Activated gamma-delta T cell treated with anti-CD3 and anti-CD28 coated beads, Interleukin-2, amount 50 U/mL, for 16 hours (primary cell): ENCODE measurements at regions not wholly inside any gene's neighbourhood (a gene's known extent, or its start where the extent isn't known, plus 50 kb on each side); places are given as distances from the start of the nearest gene placed in this dataset.
"Not testable (repeated sequence)": the region's sequence is repeated elsewhere in the genome, so short reads cannot be mapped to it uniquely, and the experiment has no call there.

Experiments
- DNase-seq: peaks from one replicate; pipeline ENCODE4 v3.0.0-alpha.2; 2020; ENCODE audit warnings: low read depth

DNA sequence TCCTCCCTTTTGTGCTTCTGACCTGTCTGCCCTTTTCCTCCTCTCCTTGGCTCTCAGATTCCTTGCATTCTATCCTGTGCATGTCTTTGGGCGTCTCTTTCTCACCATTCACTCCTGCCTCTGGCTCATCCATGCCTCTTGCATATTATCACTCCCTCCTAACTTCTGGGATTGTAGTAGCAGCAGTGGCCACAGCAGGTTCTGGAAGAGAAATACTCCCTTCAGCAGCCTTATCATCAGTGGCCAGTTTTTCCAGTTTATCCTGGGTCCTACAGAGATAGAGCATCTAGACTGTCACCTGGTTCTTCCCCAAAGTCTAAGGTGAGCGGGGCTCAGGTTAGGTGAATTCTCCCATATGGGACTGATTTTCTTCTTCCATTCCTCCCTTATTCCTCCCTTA is 354.0 kb upstream of the CCL2 start:
- DNase-seq, result no peak

DNA sequence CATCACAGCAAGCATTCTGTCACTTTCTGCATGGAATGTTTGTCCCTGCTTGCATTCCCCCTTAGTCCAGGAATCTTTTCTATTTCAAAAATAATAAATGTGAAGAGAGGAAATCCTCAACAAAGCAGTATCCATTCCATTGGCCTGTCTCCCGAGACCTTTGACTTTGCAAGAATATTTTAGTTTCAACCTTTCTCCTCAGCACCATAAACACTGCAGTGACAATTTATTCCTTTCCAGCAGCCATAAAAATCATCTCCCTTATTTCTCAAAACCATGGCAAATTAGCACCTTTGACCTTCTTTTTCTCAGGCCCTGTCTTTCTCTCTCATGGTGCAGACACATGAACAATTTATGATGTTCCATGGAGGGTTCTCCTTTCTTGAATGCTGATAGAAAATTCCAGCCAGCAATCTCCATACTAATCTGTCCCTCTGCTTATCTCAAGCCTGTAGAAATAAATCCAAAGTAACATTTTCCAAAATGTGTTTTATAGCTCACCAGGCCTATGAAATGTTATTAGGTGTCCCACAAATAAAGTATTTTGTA is 352.1 kb upstream of the CCL2 start:
- DNase-seq, result no peak

DNA sequence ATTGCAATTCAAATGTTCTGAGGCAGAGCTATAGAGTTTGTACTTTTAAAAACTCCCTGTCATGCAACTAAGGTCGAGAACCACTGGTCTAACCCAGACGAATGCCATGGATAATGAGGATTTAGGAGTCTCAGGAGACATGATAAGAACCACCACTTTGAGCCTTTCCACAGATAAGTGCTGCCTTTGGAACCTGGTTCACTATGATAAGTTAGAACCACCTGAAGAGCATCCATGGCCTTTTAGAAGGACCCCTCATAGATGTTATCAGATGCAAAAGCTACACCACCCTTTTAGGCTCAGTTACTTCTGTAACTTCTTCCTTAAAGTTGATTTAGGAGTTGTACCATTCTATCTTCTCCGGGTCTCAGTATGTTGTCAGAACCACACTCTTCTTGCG is 350.6 kb upstream of the CCL2 start:
- no peak for DNase-seq

DNA sequence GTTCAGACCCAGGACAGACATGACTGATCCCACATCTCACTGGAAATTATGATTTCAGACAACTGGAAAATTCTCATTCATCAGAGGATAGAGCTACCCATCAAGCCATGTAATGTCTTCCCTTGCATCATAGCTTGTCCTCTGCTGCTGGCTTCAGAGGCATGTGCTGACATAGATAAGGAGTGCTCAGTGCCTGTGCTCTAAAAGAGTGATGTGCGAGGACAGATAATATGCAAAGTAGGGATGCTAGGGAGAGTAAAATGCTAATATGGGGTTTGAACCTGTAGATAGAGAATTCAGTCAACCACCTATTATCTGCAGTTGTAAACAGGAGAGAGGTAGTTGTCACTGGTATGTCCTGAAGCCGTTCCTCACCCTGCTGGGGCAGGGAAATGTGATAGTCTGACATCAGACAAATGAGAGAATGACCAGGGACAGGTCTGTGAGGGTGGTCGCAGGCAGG is 349.7 kb upstream of the CCL2 start:
- DNase-seq, result no peak

DNA sequence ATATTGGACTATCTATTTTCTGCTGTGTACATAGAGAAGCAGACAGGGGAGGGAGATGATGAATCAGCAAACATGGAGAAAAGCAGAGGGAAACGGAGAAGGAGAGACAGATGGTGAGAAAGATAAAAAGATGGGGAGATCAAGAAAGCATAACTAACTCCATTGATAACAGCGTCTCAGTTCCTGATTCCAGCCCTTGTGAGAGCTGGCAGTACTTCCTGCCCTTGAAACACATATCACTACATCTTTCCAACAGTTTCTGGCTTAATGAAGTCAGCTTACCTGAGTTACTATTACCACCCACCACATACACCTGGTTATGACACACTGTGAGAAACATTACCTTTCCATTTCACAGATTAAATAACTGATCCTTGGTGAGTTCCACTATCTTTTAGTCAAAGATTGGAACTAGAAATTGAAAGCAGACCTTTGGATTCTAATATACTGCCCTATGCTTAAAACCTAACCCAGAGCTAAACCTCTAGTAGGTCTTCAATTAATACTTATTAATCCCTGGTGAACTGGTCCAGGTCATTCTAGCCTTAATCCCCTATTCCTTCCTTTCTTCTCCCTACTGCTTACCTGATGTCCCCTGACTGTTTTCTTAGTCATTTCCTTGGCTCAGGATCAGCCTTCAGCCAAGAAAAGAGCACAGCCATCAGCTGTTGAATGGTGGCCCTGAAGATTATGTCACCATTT is 346.6 kb upstream of the CCL2 start:
- no peak for DNase-seq

DNA sequence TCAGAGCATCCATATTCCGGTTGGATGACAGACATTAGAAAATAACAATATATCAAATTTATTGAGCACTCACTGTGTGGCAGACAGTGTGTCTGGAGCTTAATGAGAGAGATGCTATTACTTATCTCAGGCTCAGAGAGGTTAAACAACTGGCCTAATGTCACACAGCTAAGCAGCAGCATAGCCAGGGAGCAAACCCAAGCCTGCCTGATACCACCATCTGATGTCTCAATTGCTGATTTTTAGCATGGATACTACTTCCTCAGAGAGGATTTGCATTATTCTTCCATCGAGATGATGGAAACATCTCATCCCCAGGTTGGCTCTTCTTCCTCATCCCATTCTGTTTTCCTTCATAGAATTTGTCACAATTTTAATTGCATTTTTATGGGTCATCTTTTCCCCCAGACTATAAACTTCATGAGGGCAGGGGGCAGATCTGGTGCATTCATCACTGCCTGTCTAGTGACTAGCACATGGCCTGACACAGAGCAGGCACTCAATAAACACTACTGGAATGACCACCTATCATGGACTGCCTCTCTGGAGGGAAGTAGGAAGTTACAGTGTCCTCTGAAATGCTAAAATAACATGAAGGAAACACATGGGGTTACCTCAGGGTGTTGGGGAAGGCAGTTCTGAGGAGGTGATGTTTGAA is 344.8 kb upstream of the CCL2 start:
- no peak for DNase-seq

DNA sequence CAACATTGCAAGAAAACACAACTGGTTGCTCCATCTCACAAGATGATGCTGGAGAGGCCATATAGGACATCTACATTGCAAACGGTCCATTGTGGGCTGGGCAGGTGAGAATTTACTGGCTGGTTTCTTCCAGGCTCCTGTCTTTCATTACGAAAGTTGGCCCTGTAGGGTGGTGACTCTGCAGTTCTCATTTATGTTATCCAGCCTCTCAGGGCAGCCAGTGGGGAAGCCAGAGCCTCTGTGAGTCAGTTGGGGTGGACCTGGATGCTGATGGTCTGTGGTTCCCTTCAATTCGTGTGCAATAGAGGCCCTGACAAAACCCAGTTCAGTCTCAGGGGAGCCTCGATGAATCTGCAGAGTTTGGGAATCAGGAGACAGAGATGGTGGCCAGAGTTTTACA is 341.0 kb upstream of the CCL2 start:
- DNase-seq, result no peak

DNA sequence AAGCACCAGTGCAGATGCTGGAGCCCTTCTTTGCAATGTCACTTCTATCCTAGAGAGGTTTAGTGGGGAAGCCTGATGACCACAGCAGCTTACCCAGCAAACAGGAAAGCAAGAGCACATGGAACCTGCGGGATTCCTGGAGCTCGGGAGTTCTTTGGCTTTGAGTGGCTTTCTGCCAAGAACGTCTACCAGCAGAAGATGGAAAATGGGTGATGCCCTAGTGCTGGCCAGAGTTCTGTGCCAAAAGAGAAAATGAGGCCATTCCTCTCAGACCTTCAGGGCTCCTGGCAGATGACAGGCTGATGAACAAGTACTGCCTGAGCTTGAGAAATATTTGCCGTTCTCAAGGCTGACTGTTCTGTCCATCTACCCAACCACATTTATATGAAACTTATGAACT is 332.1 kb upstream of the CCL2 start:
- no peak for DNase-seq

DNA sequence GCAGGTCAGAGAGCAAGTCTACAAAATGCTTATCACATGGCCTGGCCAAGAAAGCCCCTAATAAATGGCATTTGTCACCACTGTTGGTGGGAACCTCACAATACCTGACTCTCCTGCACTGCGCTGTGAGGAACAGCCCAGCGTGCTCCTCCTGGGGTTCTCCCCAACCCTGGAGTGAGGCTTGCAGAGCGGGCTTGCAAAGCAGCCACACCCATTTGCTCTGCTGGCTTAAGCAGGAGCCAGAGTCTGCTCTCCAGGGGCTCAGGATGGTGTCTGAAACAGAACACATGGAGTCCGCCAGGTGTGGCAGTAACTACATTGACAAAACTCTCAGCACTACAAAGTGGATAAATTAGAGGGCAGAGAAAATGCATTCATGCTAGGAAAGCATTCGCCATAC is 331.0 kb upstream of the CCL2 start:
- DNase-seq, result no peak

DNA sequence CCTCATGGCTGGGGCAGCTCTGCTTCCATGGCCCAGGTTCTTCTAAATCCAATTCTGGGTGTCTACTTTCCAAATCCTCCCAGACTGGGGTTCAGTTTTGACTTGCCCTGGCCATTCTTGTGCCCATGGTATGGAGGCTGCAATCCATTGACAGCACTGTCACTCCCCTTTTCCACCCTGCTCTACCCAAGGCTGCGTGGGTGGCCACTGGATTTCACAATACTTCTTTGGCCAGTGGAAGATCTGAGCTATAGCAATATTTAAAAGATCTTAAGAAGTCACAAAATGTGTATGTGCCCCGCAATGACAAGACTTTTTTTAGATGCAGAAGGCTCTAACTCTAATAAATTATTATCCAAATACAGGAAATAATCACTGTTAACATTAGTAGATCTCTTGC is 329.4 kb upstream of the CCL2 start:
- no peak for DNase-seq

DNA sequence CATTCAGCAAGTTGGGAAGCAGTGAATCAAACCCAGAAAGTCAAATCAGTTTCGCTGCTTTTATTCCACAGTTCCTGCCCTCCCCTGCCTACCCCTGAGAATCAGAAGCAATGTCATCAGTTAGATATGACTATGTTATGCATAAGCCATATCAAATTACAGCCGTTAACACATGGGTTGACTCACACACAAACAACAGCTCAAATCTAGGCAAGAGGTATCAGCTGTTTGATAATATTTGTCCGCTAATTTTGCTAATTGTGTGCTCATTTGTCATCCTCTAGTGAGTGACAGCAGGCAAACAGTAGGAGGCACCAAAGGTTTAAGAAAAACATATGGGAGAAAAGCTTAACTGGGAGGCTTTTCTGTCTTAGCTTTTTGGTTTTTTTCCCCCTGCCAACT is 327.4 kb upstream of the CCL2 start:
- no peak for DNase-seq

DNA sequence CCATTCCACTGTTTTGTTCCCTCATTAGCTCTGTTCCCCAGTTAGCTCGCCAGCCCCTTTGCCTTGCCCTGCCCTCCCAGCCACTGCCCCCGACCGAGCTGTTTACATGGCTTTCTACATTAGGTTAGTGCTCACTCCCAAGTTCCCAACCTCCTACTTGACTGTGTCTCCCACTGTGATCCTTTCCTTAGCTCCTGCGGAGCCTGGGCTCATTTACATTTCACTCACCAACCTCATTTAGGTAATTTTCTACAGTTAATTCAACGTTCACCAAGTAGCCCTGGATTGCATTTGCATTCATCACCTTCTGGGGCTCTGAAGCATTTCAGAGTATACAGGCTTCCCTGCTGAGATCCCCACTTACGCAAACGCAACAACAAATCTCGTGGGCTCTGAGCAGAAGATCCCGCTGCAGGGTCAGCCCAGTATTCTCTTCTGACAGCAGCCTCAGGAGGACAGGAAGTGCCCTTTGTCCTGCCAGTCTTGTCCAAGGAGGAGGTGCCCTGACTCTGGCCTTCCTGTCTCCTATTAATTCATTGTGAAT is 325.8 kb upstream of the CCL2 start:
- DNase-seq, result no peak

DNA sequence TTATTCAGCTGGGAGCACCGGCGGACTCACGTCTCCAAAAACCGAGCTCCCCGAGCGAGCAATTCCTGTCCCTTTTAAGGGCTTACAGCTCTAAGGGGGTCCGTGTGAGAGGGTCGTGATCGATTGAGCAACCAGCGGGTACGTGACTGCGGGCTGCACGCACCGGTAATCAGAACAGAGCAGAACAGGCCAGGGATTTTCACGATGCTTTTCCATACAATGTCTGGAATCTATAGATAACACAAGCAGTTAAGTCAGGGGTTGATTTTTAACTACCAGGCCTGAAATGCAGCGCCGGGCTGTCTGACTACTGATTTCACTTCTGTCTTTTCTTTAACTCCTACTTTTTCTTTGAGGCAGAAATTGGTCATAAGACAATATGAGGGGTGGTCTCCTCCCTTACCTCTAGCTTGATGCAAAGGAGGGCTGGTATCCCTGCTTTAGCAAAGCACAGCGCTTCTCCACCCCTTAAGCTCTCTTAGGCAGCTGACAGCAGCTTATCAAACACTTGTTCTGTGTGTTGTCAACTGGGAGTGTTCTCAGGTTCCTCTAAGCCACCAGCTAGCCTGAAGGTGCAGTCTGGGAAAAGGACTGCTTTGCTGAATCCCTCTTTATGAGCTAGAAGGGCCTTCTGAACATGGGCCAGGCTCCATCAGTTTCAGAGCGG is 323.8 kb upstream of the CCL2 start:
- not testable (repeated sequence) for DNase-seq

DNA sequence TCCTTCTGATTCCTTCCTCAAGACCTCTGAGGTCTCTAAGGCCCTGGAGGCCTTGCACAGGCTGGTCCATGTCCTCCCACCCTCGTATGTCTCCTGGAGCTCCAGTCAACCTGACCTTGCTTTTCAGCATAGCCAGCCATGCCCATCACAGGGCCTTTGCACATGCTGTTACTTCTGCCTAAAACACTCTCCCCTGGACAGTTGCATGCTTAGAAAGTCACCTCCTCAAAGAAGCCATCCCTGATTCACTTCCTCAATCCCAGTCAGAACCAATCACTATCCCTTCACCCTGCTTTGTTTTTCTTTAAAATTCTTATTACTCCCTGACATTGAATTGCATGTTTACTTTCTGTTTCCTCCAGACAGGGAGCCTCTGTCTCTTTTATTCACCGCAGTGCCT is 322.1 kb upstream of the CCL2 start:
- no peak for DNase-seq

DNA sequence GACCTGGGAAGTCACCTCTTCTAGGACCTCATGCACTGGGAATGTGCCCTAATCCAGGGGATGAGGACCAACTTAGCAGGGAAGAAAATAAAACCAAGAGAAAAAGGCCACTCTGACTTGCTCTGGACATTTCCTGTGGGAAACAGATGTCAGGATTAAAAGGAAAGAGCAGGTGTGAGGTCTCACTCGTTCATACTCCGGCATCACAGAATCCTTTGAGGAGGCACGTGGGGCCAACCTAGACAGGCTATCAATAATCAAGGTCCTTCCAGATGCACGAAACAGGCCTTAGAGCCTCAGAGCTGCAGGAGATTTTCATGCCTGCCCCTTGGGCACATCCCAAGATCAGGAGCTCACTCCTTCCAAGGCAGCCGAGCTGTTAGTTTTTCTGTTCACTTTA is 321.5 kb upstream of the CCL2 start:
- no peak for DNase-seq

DNA sequence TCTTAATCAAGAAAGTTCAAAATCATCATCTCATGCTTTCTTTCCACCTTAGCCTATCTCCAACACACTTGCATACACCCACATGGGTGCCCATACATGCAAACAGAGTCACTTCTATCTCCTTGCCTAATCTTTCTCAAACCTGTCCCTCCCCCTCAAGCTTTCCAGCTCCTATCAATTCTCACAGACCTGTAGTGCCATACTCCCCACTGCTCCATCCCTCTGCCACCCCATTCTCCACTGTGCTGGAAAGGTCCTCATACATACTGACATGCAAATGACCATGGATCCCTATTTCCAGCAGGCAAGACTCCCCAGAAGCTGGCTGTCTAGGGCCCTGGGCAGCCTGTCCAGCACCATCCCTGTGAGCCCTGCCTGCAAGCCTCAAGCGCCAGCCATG is 320.4 kb upstream of the CCL2 start:
- no peak for DNase-seq

DNA sequence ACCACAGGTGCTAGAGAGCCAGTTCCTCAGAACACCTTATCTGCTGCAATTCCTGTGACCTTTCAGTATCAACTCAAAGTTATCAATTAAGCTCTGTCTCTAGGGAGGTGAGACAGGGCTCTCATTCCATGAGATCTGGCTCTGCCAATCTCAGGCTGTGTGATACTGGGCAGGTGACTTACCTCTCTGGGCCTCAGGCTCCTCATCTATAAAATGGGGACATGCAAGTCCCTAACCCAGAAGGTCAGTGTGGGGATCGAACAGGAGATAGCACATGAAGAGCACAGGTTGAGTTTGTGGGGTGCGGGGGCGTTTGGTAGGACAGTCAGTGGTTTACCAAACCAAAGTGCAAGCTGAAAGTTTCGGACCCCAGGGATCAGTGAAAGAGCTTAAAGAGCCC is 319.3 kb upstream of the CCL2 start:
- no peak for DNase-seq

DNA sequence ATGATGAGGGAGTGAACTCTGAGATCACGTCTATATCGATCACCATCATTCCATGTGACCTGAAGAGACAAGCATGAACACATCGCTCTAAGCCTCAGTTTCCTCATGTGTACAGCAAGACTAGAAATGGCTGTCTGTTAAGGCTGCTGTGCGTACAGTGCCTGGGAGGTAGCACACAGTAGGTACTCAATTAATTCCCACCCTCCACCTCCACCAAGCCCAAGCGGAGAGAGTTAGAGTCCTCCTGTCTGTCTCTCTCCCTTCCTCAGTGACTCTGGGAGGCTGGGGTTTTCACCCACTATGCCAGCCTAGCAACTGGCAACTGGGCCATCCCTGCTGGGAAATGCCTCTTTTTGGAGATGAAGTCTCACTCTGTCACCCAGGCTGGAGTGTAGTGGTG is 318.3 kb upstream of the CCL2 start:
- no peak for DNase-seq

DNA sequence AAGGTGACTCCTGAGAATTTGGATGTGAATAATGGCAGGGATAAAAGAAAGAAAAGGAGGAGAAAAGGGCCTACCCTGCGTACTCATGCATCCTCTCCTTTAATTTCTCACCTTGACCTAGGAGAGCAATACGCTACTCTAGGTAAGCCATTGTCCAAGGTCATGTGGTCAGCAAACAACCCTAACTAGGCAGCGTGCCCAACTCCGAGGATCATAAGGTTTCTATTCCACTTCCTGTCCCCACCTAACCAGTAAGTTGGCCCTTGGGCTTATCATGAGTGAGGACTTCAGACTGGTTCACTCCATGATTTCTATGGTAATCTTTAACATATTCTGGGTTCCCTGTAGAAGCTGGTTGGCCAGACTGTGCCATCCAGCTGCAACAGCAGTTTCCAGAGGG is 315.1 kb upstream of the CCL2 start:
- DNase-seq, result no peak

DNA sequence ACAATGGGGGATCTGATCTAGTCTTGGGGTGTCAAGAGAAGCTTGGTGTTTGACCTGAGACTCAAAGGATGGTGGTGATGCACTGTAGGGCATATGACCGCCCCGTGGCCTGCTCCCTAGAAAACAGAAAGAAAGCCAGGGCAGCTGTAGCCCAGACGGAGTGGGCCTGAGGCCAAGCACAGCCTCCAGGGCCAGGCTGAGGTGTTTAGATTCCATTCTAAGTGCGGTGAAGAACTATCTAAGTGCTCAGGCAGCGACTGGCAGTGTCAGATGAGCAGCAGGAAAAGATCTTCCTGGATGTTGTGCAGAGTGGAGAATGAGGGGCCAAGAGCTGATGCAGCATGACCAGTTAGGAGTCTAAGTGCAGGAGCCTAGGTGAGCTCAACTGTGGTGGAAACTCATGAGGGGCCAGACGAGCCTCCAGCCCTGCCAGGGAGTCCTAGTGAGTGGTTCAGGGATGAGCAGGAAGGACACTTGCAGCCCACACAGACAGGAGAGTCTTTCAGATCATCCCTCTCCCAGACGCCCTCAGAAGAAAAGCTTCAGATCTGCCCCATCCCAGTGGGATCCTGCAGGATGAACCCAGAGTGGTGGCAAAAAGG is 314.2 kb upstream of the CCL2 start:
- DNase-seq, result no peak

DNA sequence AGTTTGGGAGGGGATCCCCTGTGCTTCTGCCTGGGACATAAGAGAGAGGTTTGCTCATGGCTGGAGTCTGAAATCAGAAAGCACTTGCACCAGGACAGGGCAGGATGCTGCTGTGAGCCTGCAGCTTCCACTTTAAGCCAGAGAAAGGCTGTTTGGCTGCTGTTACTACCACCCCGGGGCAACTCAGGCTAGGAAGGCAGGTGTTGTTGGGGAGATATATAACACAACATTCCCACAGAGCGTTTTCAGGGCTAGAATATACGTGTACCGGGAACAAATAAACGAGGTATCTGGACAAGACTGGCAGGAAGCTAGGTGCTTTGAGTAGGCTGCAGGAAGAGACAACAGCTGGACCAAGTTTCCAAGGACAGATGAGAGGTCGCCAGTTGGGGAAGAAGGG is 313.3 kb upstream of the CCL2 start:
- DNase-seq, result no peak

DNA sequence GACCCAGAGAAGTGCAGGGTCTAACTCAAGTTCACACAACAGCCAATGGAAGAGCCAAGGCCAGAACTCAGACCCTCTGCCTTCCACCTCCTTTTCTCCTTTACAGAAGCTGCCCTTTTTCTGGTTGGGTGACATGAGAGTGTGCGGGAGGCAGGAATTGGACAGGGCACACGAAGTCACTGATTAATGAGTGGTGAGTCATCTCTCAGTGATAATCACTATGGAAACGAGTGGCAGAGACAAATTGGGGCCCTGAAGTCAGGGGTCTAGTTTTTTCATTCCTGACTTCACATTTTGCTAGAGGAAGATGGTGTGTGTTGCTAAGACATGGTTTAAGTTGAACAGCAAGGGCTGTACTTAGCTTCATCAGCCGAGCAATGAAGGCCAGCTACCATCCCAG is 312.7 kb upstream of the CCL2 start:
- no peak for DNase-seq

DNA sequence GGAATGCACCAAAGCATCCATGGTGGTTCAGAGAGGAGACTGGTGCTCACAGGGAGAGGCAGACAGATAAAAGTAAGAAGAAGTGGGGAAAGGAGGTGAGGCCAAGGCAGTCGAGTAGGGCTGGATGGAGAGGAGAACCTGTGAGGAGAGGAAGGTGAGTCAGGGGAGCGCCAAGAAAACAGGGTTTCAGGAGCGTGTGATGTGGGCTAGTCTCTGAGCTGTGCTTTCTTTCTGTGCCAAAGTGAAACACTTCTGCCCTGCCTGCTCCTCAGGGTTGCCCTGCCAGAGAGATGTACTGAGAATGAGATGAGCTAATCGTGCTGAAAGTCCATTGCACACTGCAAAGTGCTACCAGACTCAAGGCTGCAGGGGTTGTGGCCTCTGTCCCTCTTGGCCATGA is 310.7 kb upstream of the CCL2 start:
- no peak for DNase-seq
